Suprapubic skin (tissue), 3 donors: ENCODE measurements at regions not wholly inside any gene's neighbourhood (a gene's known extent, or its start where the extent isn't known, plus 50 kb on each side); places are given as distances from the start of the nearest gene placed in this dataset.

Experiments used
- POLR2A ChIP-seq, 2 donors: fragments of 450-650 bp; IDR thresholded peaks; one replicate each; pipeline ENCODE4 v1.6.1; 2017; ENCODE audit warnings: antibody characterized with exemption in 2 of 2, mild to moderate bottlenecking in 2 of 2, moderate library complexity in 2 of 2
- TF ChIP-seq, protein P1 (sequence below), 2 donors: fragments of 200-600 bp in 1 of 2; fragments of 450-650 bp in 1 of 2; sonication (generic) in 1 of 2; IDR thresholded peaks; one replicate each; pipeline ENCODE4 v1.5.1; 2016 to 2019; ENCODE audit warnings: antibody characterized with exemption in 2 of 2, mild to moderate bottlenecking in 1 of 2, moderate library complexity in 1 of 2

DNA sequence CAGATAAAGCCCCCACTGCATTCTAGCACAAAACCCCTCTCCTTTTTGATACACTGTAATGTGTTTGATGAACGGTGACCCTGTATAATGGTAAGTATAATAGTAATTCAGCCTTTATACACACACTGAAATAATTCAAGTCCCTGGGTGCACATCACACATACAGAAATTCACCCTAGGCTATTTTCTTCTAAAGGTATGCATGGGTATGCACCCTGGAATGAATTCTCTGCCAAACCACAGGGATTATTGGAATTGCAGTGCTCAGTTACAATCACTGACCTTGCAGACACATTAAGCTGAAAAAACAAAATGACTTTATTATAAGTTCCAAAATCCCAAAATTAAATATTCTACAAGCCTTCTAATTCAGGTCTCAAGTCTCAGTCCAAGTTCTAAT lies 245.9 kb upstream of the FAT3 start:
- TF ChIP-seq, protein P1, sequence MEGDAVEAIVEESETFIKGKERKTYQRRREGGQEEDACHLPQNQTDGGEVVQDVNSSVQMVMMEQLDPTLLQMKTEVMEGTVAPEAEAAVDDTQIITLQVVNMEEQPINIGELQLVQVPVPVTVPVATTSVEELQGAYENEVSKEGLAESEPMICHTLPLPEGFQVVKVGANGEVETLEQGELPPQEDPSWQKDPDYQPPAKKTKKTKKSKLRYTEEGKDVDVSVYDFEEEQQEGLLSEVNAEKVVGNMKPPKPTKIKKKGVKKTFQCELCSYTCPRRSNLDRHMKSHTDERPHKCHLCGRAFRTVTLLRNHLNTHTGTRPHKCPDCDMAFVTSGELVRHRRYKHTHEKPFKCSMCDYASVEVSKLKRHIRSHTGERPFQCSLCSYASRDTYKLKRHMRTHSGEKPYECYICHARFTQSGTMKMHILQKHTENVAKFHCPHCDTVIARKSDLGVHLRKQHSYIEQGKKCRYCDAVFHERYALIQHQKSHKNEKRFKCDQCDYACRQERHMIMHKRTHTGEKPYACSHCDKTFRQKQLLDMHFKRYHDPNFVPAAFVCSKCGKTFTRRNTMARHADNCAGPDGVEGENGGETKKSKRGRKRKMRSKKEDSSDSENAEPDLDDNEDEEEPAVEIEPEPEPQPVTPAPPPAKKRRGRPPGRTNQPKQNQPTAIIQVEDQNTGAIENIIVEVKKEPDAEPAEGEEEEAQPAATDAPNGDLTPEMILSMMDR (IDR thresholded peaks at IDR 0.05): no peak
- no peak for TF ChIP-seq POLR2A (IDR thresholded peaks at IDR 0.05)
